Putamen (tissue), 1 donor: ENCODE measurements at regions not wholly inside any gene's neighbourhood (a gene's known extent, or its start where the extent isn't known, plus 50 kb on each side); places are given as distances from the start of the nearest gene placed in this dataset.
"Not testable (repeated sequence)": the region's sequence is repeated elsewhere in the genome, so short reads cannot be mapped to it uniquely, and the experiment has no call there.

Source experiments
- DNase-seq: peaks from one replicate; pipeline ENCODE4 v3.0.0-alpha.2; 2016; ENCODE audit warnings: low spot score

DNA sequence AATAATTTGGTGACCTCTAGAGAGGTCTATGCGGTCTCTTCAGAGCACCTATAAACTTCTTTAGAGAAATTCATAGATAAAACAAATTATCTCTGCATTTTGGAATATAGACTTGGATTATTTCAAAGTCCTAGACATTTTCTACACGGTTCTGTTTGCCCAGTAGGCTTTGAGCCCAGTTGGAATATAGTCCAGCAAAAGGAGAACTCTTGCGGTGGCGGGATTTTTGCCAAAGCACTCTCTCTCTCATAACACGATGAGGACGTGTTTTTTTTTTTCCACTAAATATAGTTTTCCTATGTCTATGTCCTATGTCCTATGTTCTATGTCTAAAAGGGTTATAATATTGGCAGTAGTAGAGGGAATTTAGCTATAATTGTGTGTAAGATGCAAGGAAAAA is 164.9 kb upstream of the AGR3 start:
- DNase-seq, result no peak

GRCh38 chr7:17053164-17053563 is 171.4 kb upstream of the AGR3 start:
- not testable (repeated sequence) for DNase-seq

DNA sequence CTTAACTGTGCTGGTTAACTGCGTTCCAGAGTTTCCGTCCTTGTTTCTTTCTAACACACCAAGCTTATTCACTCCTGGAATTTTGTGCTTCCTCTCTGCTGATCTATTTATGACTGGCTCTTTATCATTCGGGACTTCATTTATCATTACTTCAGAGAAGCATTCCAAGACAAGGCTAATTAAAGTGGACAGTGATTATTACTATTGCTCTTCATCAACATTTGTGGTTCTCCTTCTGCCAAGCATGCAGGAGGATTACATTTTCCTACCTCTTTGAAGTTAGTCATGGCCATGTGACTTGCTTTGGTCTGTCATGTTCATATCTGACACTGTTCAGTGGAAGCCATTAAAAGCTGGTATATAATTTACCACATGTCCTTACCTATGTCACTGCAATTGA is 172.4 kb upstream of the AGR3 start:
- no peak for DNase-seq

DNA sequence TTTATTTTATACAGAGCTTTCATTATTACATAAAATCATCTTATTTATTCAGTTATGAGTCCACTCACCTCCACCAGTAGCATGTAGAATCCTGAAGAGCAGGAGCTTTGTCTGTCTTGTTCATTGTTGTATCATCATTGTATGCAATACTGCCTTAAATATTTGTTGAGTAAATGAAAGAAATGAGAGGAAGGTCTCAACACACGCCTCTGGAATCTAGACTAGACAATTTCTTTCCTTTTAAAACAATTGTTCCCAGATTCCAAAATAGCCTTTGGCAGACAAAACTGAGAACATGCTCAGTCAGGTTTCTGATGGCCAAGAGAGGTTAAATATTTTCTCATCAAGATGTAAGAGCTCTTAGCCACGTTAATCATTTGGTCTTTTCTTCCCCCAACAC is 173.1 kb upstream of the AGR3 start:
- no peak for DNase-seq

- no peak for DNase-seq
These were observed 173.8 kb upstream of the AGR3 start for GRCh38 chr7:17055596-17055995.

DNA sequence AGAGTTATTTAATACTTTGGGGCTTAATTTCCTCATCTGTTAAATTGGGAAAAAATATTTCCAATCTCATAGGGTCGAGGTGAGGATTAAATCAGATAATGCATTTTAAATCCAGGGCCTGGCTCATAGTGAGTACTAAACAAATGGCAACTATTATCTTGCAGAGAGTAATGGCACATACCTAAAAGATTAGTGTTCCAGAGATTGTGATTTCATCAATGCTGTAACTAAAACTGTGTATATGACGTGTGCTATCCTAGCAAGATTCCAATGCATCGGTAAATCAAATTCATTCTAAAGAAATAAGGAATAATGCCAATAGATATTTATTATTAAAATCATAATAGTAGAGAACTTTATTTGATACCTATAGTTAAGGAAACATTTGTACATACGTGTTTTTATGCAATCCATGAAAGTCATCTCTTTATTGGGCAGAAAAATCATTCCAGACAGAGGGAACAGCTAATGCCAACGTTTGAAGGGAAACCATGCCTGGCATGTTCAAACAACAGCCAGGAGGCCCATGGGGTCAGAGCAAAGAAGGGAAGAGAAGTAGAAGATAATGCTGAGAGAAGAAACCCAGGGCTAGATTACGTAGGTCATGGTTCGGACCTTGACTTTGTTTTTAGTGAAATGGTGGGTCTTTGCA is 174.8 kb upstream of the AGR3 start:
- no peak for DNase-seq

- DNase-seq, result no peak
These were observed 175.3 kb upstream of the AGR3 start for GRCh38 chr7:17057143-17057509.

GRCh38 chr7:17058568-17058967 is 176.8 kb upstream of the AGR3 start:
- DNase-seq, result no peak

DNA sequence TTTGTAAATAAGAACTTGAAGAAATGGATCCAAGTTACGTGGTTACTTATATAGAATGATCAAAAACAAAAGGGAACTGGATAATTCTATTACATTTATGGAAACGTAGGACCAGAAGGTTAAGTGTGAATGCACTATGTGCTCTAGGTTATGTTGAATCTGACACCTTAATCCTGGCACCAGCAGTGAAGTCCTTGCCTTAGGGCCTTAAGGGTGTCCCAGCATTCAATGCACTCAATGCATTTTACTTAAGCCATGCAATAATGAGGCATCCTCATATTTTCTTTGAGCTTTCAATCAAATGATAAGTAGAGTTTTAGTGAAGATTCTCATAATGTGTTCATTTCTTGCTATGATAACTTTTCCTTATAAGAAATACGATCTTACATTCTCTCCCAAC is 178.3 kb upstream of the AGR3 start:
- no peak for DNase-seq

GRCh38 chr7:17061443-17061842 is 179.7 kb upstream of the AGR3 start:
- no peak for DNase-seq

DNA sequence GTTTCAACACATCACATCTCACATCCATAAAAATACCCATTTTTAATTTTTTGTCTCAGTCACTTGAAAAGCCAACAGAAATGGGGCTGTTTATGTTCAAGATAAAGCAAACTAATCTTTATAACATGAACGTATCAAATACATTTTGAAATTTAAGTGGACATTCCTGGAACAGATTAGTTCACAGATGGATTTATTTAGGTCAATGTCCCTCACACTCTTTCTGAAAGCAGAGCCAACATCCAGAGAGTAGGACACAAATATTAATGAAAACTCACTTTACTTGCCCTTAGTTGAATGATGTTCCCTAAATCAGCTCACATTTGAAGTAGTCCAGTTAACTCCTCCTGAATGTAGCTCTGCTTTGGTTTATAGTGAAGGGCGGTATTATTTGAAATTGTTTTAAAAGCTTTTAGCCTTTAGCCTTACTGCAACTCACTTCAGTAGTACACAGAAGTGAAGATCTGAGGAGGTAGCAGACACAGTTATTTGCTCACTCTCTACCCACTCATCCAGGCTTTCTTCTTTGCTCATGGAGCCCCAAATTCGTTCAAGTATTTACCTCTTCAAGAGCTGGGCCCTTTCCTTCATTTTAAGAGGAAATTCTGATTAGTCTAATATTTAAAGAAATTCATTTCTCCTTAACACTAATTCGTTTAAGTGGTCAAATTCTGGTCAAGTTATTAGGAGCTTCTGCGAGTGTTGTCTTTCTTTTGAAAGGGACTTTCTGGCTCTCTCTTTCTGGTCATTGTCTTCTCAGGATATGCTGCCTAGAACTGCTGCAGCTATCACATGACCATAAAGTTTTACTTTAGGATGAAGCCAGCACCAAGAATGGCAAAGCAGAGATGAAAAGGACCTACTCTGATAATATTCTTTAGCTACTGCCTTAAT is 180.6 kb upstream of the AGR3 start:
- DNase-seq, result no peak

- DNase-seq, result no peak
These were observed 181.2 kb upstream of the AGR3 start for GRCh38 chr7:17063045-17063383.

DNA sequence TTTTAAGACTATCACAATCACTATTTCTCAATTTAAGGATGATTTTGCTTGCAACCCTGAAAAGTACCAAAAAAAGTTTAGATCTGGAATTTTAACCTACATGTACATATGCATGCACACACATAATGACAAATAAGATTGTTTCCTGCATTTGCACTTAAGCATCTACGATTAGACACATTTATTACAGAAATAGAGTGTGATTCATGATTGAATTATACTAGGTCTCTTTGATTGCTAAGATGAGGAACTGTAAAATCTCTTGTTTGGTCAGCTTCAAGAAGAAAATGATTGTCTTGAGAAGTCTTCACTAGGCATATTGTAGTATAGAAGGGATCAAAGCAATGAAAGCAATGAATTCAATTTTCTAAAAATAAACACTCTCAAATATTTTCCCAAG is 185.9 kb upstream of the AGR3 start:
- no peak for DNase-seq

DNA sequence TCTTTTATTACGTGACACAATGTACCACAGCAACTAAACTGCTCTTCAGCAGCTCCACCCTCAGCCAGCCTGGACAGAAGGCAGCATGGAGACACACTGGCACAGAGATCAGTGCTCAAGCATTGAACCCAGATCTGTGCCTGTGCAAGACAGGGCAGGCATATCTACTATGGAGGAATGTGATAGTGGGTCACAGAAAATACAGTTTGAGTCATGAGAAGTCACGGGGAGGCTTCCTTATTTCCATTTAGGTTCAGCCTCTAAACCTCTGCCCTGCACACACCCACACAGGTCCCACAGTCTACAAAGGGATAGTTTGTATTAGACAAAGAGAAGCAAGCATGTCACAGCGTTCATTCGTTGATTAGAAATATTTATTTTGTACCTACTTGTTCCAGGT is 187.4 kb upstream of the AGR3 start:
- DNase-seq, result no peak

GRCh38 chr7:17070231-17070708 is 188.5 kb upstream of the AGR3 start:
- DNase-seq, result no peak

- DNase-seq, result no peak
These were observed 190.1 kb upstream of the AGR3 start for GRCh38 chr7:17071866-17072265.

DNA sequence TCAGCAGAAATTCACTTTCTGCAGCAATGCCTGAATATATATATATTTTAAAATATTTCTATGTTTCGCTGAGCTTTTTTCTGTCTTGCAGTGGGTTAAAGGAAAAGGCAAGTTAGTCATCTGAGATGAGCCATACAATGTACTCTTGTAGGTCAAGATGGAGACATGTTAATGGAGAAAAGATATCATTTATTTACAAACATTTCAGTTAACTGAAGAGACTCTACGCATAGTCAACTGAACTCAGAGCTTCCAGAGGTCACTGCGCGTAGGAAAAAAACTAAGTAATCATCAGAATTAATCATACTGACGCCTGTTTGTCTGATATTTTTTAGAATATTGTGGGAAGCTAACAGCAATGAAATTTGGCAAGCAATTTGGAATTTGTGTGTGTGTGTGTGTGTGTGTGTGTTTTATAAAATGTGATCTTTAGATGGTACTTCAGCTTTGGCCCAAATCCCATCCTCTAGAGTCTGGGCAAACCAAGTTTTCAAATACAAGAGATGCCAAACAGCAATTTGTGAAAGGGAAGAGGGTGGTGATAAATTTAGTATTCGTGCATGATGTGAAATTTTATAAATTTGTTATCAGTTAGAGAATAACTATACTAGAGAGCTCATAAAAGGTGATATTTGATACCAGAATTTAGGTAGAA is 193.9 kb upstream of the AGR3 start:
- no peak for DNase-seq

DNA sequence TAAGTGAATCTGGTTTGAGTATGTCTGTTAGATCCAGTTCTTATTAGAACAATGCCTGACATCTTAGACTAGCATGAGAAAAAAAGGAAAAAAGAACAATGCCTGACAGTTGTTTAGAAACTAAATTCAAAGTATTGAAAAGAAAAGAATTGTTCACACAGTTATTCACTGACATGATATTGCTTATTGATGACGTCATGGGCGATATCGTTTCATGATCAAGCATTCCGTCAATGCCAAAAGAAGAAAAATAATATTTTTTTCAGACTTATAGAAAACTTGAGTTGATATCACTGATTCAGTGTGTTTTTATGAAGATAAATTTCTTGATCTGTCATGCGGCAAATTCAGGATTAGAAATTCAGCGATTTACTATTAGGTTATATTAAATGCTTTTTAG is 196.5 kb upstream of the AGR3 start:
- DNase-seq, result no peak

- no peak for DNase-seq
These were observed 201.8 kb upstream of the AGR3 start for GRCh38 chr7:17083392-17084165.

DNA sequence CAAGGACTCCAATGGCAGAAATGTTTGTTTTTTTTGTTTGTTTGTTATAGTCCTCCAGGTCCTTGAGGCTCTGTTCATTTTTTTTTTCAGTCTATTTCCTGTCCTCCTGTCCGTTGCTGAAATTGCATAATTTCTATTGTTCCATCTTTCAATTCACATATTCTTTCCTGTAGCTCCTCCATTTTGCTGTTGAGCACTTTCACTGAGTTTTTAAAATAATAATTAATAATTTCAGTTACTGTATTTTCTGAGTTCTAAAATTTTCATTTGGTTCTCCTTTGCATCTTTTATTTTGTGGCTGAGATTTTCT is 202.3 kb upstream of the AGR3 start:
- DNase-seq, result no peak

DNA sequence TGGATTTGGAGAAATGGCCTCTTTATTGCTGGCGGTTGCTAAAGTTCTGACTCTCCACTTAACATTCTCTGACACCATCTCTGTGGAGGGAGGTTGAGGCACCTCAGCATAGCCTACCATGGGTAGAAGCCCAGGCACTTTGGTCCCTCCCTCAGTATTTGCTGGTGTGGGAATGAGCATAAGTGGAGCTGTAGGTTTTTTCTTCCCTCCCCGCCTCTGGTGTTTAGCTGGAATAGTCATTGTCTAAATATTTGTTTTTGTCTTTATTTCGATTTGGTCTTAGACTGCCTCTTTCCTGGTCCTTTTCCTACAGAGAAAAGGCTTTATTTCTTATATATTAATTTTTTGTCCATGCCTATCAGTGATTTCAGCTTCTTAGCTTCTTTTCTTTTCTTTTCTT is 203.4 kb upstream of the AGR3 start:
- no peak for DNase-seq

DNA sequence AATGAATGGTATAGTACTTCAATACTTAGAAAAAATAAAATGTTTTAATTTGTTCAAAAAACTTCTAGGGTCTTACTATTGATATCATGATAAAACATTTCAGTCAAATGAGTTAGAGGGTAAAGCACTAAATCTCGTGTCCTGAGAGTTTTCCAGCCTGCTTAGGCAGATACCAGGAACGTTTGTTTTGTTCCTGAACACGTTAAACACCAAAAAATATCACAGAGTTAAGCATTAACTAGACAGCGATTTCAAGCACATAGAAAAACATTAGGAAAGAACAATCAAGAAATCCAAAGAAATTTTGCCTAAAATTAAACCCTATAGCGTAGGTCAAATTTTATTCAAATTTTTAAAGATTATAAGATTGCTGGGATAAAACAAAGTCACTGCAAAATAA is 204.6 kb upstream of the AGR3 start:
- no peak for DNase-seq

GRCh38 chr7:17090751-17091150 is 207.7 kb upstream of the AHR start:
- no peak for DNase-seq
